Esophagus squamous epithelium (tissue), 5 donors: ENCODE measurements at regions not wholly inside any gene's neighbourhood (a gene's known extent, or its start where the extent isn't known, plus 50 kb on each side); places are given as distances from the start of the nearest gene placed in this dataset.

Experiments used
- DNase-seq: peaks from one replicate; lab custom pipeline; 2025; lab: John Stamatoyannopoulos, UW
- H3K27ac ChIP-seq, 4 donors: fragments of 200-600 bp; sonication (generic); one replicate each; pipeline ENCODE4 v1.5.1; 2016 to 2019; ENCODE audit warnings: mild to moderate bottlenecking in 1 of 4
- H3K27me3 ChIP-seq, 4 donors: fragments of 200-600 bp; sonication (generic); 1 replicate in 3 of 4; 2 replicates in 1 of 4; pipeline versions ENCODE4 v1.5.1 to v1.6.0; 2017 to 2021; ENCODE audit warnings: antibody characterized with exemption in 1 of 4
- H3K36me3 ChIP-seq, 3 donors: fragments of 200-600 bp; sonication (generic); one replicate each; pipeline ENCODE4 v1.5.1; 2016 to 2019
- H3K4me1 ChIP-seq, 3 donors: fragments of 200-600 bp; sonication (generic); one replicate each; pipeline ENCODE4 v1.5.1; 2017 to 2019
- H3K4me3 ChIP-seq, 4 donors: fragments of 200-600 bp; sonication (generic); 1 replicate in 3 of 4; 2 replicates in 1 of 4; pipeline ENCODE4 v1.5.1; 2016 to 2019; ENCODE audit warnings: mild to moderate bottlenecking in 2 of 4, moderate library complexity in 1 of 4
- H3K9me3 ChIP-seq, 3 donors: fragments of 200-600 bp; sonication (generic); one replicate each; pipeline ENCODE4 v1.5.1; 2016 to 2019
- POLR2A ChIP-seq, 4 donors: fragments of 450-650 bp; IDR thresholded peaks; one replicate each; pipeline ENCODE4 v1.6.1; 2017; ENCODE audit warnings: antibody characterized with exemption in 4 of 4, mild to moderate bottlenecking in 4 of 4, moderate library complexity in 3 of 4
- WGBS, 2 donors: methylation state at CpG; one replicate each; pipeline ENCODE4 v1.1.5; 2018; 5-methylcytosine and 5-hydroxymethylcytosine counted together
- intact Hi-C: fragments of 100-400 bp; cut with DNase I; formaldehyde crosslinking; loops from one replicate; pipeline ENCODE4 v1.15.0; 2022
- TF ChIP-seq, protein P1 (sequence below), 6 experiments: fragments of 450-650 bp in 4 of 6; fragments of 200-600 bp in 2 of 6; sonication (generic) in 2 of 6; IDR thresholded peaks; one replicate each; pipeline ENCODE4 v1.5.1; 2016 to 2019; ENCODE audit warnings: antibody characterized with exemption in 6 of 6, mild to moderate bottlenecking in 4 of 6, moderate library complexity in 4 of 6
- donor health status: DM: yes; HTN: yes; CAD: no.

DNA sequence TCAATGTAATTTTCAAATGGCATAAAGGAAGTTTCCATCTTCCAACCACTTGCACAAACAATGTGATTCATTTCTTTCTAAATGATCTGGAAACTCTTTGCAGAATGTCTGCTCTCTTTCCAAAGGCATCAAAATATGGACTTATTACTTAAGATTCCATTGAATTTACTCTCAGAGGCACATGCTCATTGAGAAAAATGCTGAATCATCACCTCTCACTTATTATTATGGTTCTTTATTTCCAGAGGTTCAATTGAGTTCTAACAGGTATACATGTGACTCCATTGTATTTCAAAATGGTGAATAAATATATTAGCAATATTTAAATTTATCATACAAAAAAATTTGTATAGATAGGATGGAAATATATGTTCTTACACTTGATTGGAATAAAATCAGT lies 1140.6 kb downstream of the EFNA5 start:
- Histone ChIP-seq H3K9me3 (no peaks in the 10 kb centered on the region), H3K36me3 (no peaks in the 10 kb centered on the region), H3K4me3 (no peak overlapping the region), H3K27me3 (no peaks in the 10 kb centered on the region), H3K27ac (no peak overlapping the region), H3K4me1 (no peaks in the 10 kb centered on the region)
- intact Hi-C loops: no loop called here
- DNase-seq: no peak
- TF ChIP-seq, protein P1, sequence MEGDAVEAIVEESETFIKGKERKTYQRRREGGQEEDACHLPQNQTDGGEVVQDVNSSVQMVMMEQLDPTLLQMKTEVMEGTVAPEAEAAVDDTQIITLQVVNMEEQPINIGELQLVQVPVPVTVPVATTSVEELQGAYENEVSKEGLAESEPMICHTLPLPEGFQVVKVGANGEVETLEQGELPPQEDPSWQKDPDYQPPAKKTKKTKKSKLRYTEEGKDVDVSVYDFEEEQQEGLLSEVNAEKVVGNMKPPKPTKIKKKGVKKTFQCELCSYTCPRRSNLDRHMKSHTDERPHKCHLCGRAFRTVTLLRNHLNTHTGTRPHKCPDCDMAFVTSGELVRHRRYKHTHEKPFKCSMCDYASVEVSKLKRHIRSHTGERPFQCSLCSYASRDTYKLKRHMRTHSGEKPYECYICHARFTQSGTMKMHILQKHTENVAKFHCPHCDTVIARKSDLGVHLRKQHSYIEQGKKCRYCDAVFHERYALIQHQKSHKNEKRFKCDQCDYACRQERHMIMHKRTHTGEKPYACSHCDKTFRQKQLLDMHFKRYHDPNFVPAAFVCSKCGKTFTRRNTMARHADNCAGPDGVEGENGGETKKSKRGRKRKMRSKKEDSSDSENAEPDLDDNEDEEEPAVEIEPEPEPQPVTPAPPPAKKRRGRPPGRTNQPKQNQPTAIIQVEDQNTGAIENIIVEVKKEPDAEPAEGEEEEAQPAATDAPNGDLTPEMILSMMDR (IDR thresholded peaks at IDR 0.05): no peak
- TF ChIP-seq POLR2A (IDR thresholded peaks at IDR 0.05): no peak

DNA sequence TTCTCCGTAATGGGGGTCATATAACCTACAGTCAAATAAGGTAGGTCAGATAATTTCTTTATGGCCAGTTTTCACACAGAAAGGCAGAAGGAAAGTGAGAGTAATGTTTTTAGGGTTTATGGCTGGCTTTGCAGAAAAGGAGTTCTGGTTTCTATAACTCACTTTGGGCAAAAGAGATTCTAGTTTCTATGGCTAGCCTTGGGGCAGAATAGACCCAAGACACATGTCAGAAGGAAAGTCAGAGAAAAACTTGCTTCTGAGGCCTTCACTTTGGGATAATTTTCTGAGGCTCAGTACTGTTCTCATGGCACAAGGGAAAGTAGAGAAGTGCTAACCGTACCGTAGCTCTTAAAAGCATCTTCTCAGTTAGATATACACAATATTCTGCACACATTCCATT lies 1145.3 kb downstream of the EFNA5 start:
- H3K27ac ChIP-seq: no peak overlapping the region
- no peaks in the 10 kb centered on the region for H3K9me3 ChIP-seq
- TF ChIP-seq, protein P1 (IDR thresholded peaks at IDR 0.05): no peak
- TF ChIP-seq POLR2A (IDR thresholded peaks at IDR 0.05): no peak
- no peaks in the 10 kb centered on the region for H3K36me3 ChIP-seq
- H3K4me3 ChIP-seq: no peak overlapping the region
- 85 to 87% methylated on average over 3 of the region's 3 CpGs for WGBS, 2 donors
- no peaks in the 10 kb centered on the region for H3K27me3 ChIP-seq
- H3K4me1 ChIP-seq: no peaks in the 10 kb centered on the region
- intact Hi-C loops: no loop called here
- no peak for DNase-seq

DNA sequence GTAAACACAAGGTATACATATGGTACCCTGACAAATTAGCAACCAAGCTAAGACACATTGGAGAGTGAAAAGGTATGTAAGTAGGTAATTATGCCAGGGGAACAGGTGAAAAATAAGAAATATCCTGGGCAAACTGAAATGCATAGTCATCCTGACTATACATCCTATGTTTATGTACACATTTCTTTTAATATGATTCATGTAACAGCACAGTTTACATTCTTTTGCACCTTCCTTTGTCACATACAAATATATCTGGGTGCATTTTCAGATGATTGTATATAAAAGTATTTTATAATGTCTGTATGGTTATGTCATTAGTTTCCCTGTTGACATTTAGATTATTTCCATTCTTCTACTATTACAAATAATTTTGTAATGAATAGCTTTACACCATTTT lies 1146.9 kb downstream of the EFNA5 start:
- DNase-seq: no peak
- no peak for TF ChIP-seq POLR2A (IDR thresholded peaks at IDR 0.05)
- TF ChIP-seq, protein P1 (IDR thresholded peaks at IDR 0.05): no peak
- Histone ChIP-seq H3K36me3 (no peaks in the 10 kb centered on the region), H3K27ac (no peak overlapping the region), H3K9me3 (no peaks in the 10 kb centered on the region), H3K4me1 (no peaks in the 10 kb centered on the region), H3K27me3 (no peaks in the 10 kb centered on the region), H3K4me3 (no peak overlapping the region)
- intact Hi-C loops: no loop called here

DNA sequence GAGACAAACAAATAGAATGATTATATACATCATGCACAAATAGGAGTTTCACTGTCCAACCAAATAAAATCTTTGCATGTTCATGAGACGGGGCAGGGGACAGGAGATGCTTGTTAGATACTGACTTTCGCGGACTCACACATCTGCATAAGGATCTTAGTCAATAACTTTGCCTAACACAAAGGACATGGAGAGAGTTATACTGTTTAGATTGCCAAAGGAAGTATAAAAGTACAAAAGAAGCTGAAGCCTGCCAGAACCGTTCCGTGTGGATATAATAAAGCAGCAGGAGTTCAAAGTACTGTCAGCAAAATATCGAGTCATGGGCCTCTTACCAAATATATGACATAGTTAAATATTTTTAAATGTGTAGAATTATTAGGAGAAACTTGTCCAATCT lies 1148.4 kb downstream of the EFNA5 start:
- TF ChIP-seq POLR2A (IDR thresholded peaks at IDR 0.05): no peak
- TF ChIP-seq, protein P1 (IDR thresholded peaks at IDR 0.05): no peak
- Histone ChIP-seq H3K36me3 (no peaks in the 10 kb centered on the region), H3K4me1 (no peaks in the 10 kb centered on the region), H3K27me3 (no peaks in the 10 kb centered on the region), H3K27ac (no peak overlapping the region), H3K9me3 (no peaks in the 10 kb centered on the region), H3K4me3 (no peak overlapping the region)
- no peak for DNase-seq
- intact Hi-C loops: no loop called here
- WGBS, 2 donors: 25 to 33% methylated on average over 6 of the region's 6 CpGs

DNA sequence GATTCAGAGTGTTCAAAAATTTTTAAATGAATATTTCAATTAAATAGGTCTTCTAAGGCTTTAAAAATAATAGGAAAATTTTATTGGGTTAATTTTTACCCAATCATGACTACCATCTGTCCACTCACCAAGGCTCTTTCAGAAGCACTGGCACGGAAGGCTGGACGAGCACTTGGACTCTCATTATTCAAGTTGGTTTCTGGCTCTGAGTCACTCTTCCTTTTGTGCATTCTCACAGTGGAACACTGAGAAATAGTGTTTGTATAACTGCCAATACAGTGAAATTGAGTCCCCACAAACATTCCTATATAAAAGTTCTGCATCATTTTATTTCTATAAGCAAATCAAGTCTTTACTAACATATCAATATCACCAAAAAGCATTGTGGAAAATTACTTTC lies 1149.0 kb downstream of the EFNA5 start:
- 11 to 37% methylated on average over 2 of the region's 2 CpGs for WGBS, 2 donors
- Histone ChIP-seq H3K27me3 (no peaks in the 10 kb centered on the region), H3K4me3 (no peak overlapping the region), H3K9me3 (no peaks in the 10 kb centered on the region), H3K27ac (no peak overlapping the region), H3K4me1 (no peaks in the 10 kb centered on the region), H3K36me3 (no peaks in the 10 kb centered on the region)
- intact Hi-C loops: no loop called here
- no peak for TF ChIP-seq POLR2A (IDR thresholded peaks at IDR 0.05)
- TF ChIP-seq, protein P1 (IDR thresholded peaks at IDR 0.05): no peak
- DNase-seq: no peak
